Stromal cell of bone marrow (primary cell): ENCODE measurements at regions not wholly inside any gene's neighbourhood (a gene's known extent, or its start where the extent isn't known, plus 50 kb on each side); places are given as distances from the start of the nearest gene placed in this dataset.
"Not testable (repeated sequence)": the region's sequence is repeated elsewhere in the genome, so short reads cannot be mapped to it uniquely, and the experiment has no call there.

Experiments used
- DNase-seq: peaks from one replicate; pipeline ENCODE4 v3.0.0-alpha.2; 2012; ENCODE audit warnings: low read depth

- no peak for DNase-seq
These were observed 1364.9 kb upstream of the MIR17HG start for GRCh38 chr13:89982407-89983095.

GRCh38 chr13:89988206-89988605, 1359.3 kb upstream of the MIR17HG start:
- DNase-seq: no peak

- DNase-seq: no peak
These were observed 1343.9 kb upstream of the MIR17HG start for GRCh38 chr13:90003566-90003965.

- no peak for DNase-seq
These were observed 1338.8 kb upstream of the MIR17HG start for GRCh38 chr13:90008707-90009149.

GRCh38 chr13:90014038-90014437, 1333.4 kb upstream of the MIR17HG start:
- DNase-seq: no peak

- DNase-seq: no peak
These were observed 1331.7 kb upstream of the MIR17HG start for GRCh38 chr13:90015565-90016507.

- no peak for DNase-seq
These were observed 1330.8 kb upstream of the MIR17HG start for GRCh38 chr13:90016688-90017087.

- no peak for DNase-seq
These were observed 1326.9 kb upstream of the MIR17HG start for GRCh38 chr13:90020536-90021070.

- DNase-seq: no peak
These were observed 1320.1 kb upstream of the MIR17HG start for GRCh38 chr13:90027409-90027808.

- no peak for DNase-seq
These were observed 1315.2 kb upstream of the MIR17HG start for GRCh38 chr13:90032313-90032712.

- no peak for DNase-seq
These were observed 1314.5 kb upstream of the MIR17HG start for GRCh38 chr13:90032841-90033493.

GRCh38 chr13:90039516-90039915, 1308.0 kb upstream of the MIR17HG start:
- no peak for DNase-seq

GRCh38 chr13:90047600-90047999, 1299.9 kb upstream of the MIR17HG start:
- DNase-seq: no peak

- no peak for DNase-seq
These were observed 1297.4 kb upstream of the MIR17HG start for GRCh38 chr13:90049989-90050671.

- no peak for DNase-seq
These were observed 1292.4 kb upstream of the MIR17HG start for GRCh38 chr13:90055121-90055520.

GRCh38 chr13:90055760-90056159, 1291.7 kb upstream of the MIR17HG start:
- no peak for DNase-seq

- not testable (repeated sequence) for DNase-seq
These were observed 1283.3 kb upstream of the MIR17HG start for GRCh38 chr13:90064226-90064625.

- DNase-seq: no peak
These were observed 1278.8 kb upstream of the MIR17HG start for GRCh38 chr13:90068658-90069057.

GRCh38 chr13:90070362-90070761, 1277.1 kb upstream of the MIR17HG start:
- no peak for DNase-seq

GRCh38 chr13:90070837-90071525, 1276.5 kb upstream of the MIR17HG start:
- no peak for DNase-seq

- DNase-seq: no peak
These were observed 1262.7 kb upstream of the MIR17HG start for GRCh38 chr13:90084684-90085290.
